Spleen (tissue), 11 donors: ENCODE measurements at regions not wholly inside any gene's neighbourhood (a gene's known extent, or its start where the extent isn't known, plus 50 kb on each side); places are given as distances from the start of the nearest gene placed in this dataset.

Experiments used
- DNase-seq: peaks from one replicate; pipeline ENCODE4 v3.0.0-alpha.2; 2020
- H3K27ac ChIP-seq, 8 donors: fragments of 200-600 bp; sonication (generic) in 7 of 8; 1 replicate in 4 of 8; 2 replicates in 4 of 8; pipeline versions ENCODE4 v1.5.0 to v1.8.0; 2016 to 2021; ENCODE audit warnings: inconsistent platforms in 4 of 8, mild to moderate bottlenecking in 4 of 8, moderate library complexity in 1 of 8
- H3K27me3 ChIP-seq, 7 donors: fragments of 200-600 bp; sonication (generic) in 6 of 7; replicated peaks in 1 of 7; 1 replicate in 4 of 7; 2 replicates in 3 of 7; pipeline versions ENCODE4 v1.5.0 to v1.8.0; 2016 to 2021; ENCODE audit warnings: inconsistent platforms in 3 of 7, mild to moderate bottlenecking in 1 of 7
- H3K36me3 ChIP-seq, 6 donors: fragments of 200-600 bp; sonication (generic) in 5 of 6; 1 replicate in 4 of 6; 2 replicates in 2 of 6; pipeline versions ENCODE4 v1.5.0 to v1.8.0; 2016 to 2021; ENCODE audit warnings: inconsistent platforms in 2 of 6
- H3K4me1 ChIP-seq, 6 donors: fragments of 200-600 bp; sonication (generic) in 5 of 6; 1 replicate in 3 of 6; 2 replicates in 3 of 6; pipeline versions ENCODE4 v1.5.0 to v1.8.0; 2016 to 2021; ENCODE audit warnings: inconsistent platforms in 3 of 6
- H3K4me3 ChIP-seq, 8 donors: fragments of 200-600 bp; sonication (generic) in 7 of 8; 1 replicate in 4 of 8; 2 replicates in 4 of 8; pipeline versions ENCODE4 v1.5.0 to v1.8.0; 2016 to 2021; ENCODE audit warnings: inconsistent platforms in 4 of 8, mild to moderate bottlenecking in 4 of 8, moderate library complexity in 2 of 8
- H3K9me3 ChIP-seq, 8 donors: fragments of 200-600 bp; sonication (generic) in 7 of 8; 1 replicate in 4 of 8; 2 replicates in 4 of 8; pipeline versions ENCODE4 v1.5.0 to v1.8.0; 2016 to 2021; ENCODE audit warnings: inconsistent platforms in 4 of 8
- CTCF ChIP-seq, 11 experiments: fragments of 200-600 bp in 7 of 11; fragments of 450-650 bp in 4 of 11; sonication (generic) in 4 of 11; IDR thresholded peaks in 8 of 11; conservative IDR thresholded peaks in 3 of 11; 1 replicate in 7 of 11; 2 replicates in 4 of 11; pipeline versions ENCODE4 v1.4.0 to v1.8.0; 2016 to 2021; ENCODE audit warnings: antibody characterized with exemption in 11 of 11, inconsistent platforms in 4 of 11, mild to moderate bottlenecking in 1 of 11
- POLR2A ChIP-seq, 3 donors: fragments of 450-650 bp; IDR thresholded peaks; one replicate each; pipeline ENCODE4 v1.5.1; 2017; ENCODE audit warnings: antibody characterized with exemption in 3 of 3, mild to moderate bottlenecking in 1 of 3
- POLR2AphosphoS5 ChIP-seq, 3 donors: sonication (generic); formaldehyde crosslinking; IDR thresholded peaks; one replicate each; pipeline ENCODE4 v1.5.1; 2017; ENCODE audit warnings: antibody characterized with exemption in 3 of 3
- WGBS, 5 donors: extraction: QIAGEN DNeasy Blood & Tissue Kit in 3 of 5; methylation state at CpG; one replicate each; pipeline versions ENCODE4 v1.1.5 to v1.1.7; 2013 to 2018; 5-methylcytosine and 5-hydroxymethylcytosine counted together
- intact Hi-C: fragments of 100-400 bp; cut with DNase I; formaldehyde crosslinking; loops from one replicate; pipeline ENCODE4 v1.15.0; 2023; ENCODE audit warnings: low total_unique reads
- donor health status: healthy with polysubstance abuse.
- donor health status: DM: no; HTN: no; CAD: no; lungs with moderate emphysema.
- donor health status: DM: no; HTN: no; CAD: no.
- donor health status: Bipolar disorder and iron deficiency.
- donor health status: healthy.
- donor health status: DM: no; HTN: no; CAD: no.
- donor health status: DM: yes; HTN: yes; CAD: no.

GRCh38 chr3:144433006-144433405 is 461.4 kb downstream of the DIPK2A start:
- DNase-seq: no peak
- H3K4me1 ChIP-seq: no peaks in the 10 kb centered on the region
- H3K9me3 ChIP-seq: no peaks in the 10 kb centered on the region
- no peak overlapping the region for H3K27ac ChIP-seq
- H3K36me3 ChIP-seq: no peaks in the 10 kb centered on the region
- intact Hi-C loops: no loop called here
- H3K27me3 ChIP-seq: no peaks in the 10 kb centered on the region
- no peak for TF ChIP-seq POLR2AphosphoS5 (IDR thresholded peaks at IDR 0.05)
- no peak for TF ChIP-seq POLR2A (IDR thresholded peaks at IDR 0.05)
- TF ChIP-seq CTCF (IDR thresholded peaks at IDR 0.05 in 8 of 11, conservative IDR thresholded peaks at IDR 0.05 in 3 of 11): no peak
- WGBS, 5 donors: 74 to 86% (median 76%) methylated on average over 1 of the region's 1 CpG
- no peak overlapping the region for H3K4me3 ChIP-seq

DNA sequence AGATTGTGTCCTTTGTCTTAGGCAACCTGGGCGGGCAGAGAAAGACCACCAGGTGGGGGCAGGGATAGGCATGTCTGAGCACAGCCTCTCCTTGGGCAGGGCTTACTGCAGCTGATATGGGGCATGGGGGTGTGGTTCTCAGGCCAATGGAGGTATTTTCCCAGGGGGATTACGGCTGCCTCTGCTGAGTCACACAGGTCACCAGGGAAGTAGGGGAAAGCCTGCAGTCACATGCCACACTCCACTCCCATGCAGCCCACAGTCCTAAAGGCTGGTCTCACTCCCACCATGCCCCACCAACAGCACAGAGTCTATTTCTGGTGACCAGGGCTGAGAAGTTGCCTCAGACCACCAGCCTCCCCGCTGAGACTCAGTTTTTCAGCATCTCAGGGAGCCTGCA is 466.4 kb downstream of the DIPK2A start:
- Histone ChIP-seq H3K27me3 (no peaks in the 10 kb centered on the region), H3K27ac (no peak overlapping the region), H3K4me1 (no peaks in the 10 kb centered on the region), H3K9me3 (no peaks in the 10 kb centered on the region), H3K36me3 (no peaks in the 10 kb centered on the region), H3K4me3 (no peak overlapping the region)
- WGBS, 5 donors: 72 to 95% (median 76%) methylated on average over 2 to 3 of the region's 3 CpGs
- DNase-seq: no peak
- intact Hi-C loops: no loop called here
- no peak for TF ChIP-seq POLR2A (IDR thresholded peaks at IDR 0.05)
- TF ChIP-seq POLR2AphosphoS5 (IDR thresholded peaks at IDR 0.05): no peak
- TF ChIP-seq CTCF (IDR thresholded peaks at IDR 0.05 in 8 of 11, conservative IDR thresholded peaks at IDR 0.05 in 3 of 11): no peak

DNA sequence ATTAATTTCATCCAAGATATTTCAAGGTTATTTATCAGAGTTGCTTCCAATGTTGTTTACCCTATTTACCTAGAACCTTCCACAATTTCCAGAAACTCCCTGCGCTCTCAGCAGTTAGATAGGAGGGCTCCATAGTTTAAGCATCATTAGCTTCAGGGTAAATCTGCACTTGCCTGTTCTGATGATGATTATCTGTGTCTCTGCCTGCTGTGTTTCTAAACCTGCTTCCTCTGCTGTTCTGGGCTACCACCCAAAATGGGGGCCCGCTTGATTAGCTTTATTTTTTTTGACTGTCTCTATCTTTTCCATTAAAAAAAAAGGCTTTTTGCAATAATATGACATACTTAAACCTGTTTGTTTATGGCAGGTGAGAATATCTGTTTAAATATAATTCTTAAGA is 472.4 kb downstream of the DIPK2A start:
- no peaks in the 10 kb centered on the region for H3K27me3 ChIP-seq
- H3K4me1 ChIP-seq: no peaks in the 10 kb centered on the region
- 79 to 99% (median 90%) methylated on average over 2 of the region's 2 CpGs for WGBS, 5 donors
- no peak overlapping the region for H3K27ac ChIP-seq
- no peak overlapping the region for H3K4me3 ChIP-seq
- H3K36me3 ChIP-seq: no peaks in the 10 kb centered on the region
- TF ChIP-seq POLR2A (IDR thresholded peaks at IDR 0.05) (no peak), POLR2AphosphoS5 (IDR thresholded peaks at IDR 0.05) (no peak), CTCF (IDR thresholded peaks at IDR 0.05 in 8 of 11, conservative IDR thresholded peaks at IDR 0.05 in 3 of 11) (no peak)
- no peaks in the 10 kb centered on the region for H3K9me3 ChIP-seq
- no peak for DNase-seq
- intact Hi-C loops: no loop called here

GRCh38 chr3:144444546-144444945 is 472.9 kb downstream of the DIPK2A start:
- no peaks in the 10 kb centered on the region for H3K36me3 ChIP-seq
- TF ChIP-seq POLR2AphosphoS5 (IDR thresholded peaks at IDR 0.05): no peak
- TF ChIP-seq CTCF (IDR thresholded peaks at IDR 0.05 in 8 of 11, conservative IDR thresholded peaks at IDR 0.05 in 3 of 11): no peak
- TF ChIP-seq POLR2A (IDR thresholded peaks at IDR 0.05): no peak

More at GRCh38 chr3:144444546-144444945, 472.9 kb downstream of the DIPK2A start:
- no peak overlapping the region for H3K4me3 ChIP-seq
- H3K27ac ChIP-seq: no peak overlapping the region
- DNase-seq: no peak
- no peaks in the 10 kb centered on the region for H3K9me3 ChIP-seq
- no peaks in the 10 kb centered on the region for H3K4me1 ChIP-seq
- 81 to 96% (median 92%) methylated on average over 4 of the region's 4 CpGs for WGBS, 5 donors
- intact Hi-C loops: no loop called here
- no peaks in the 10 kb centered on the region for H3K27me3 ChIP-seq
